AG10803 (cell line): ENCODE measurements at regions not wholly inside any gene's neighbourhood (a gene's known extent, or its start where the extent isn't known, plus 50 kb on each side); places are given as distances from the start of the nearest gene placed in this dataset.

ENCODE experiments used
- DNase-seq: peaks from one replicate; pipeline ENCODE4 v3.0.0; 2010; ENCODE audit warnings: low read depth
- H3K4me3 ChIP-seq: 2 replicates; pipeline ENCODE4 v1.5.1; 2011; ENCODE audit warnings: mild to moderate bottlenecking, low read length, control low read depth
- TF ChIP-seq, protein P1 (sequence below): conservative IDR thresholded peaks from 2 replicates; pipeline ENCODE4 v1.5.1; 2011; ENCODE audit warnings: mild to moderate bottlenecking, low read length, control low read depth, inconsistent platforms

DNA sequence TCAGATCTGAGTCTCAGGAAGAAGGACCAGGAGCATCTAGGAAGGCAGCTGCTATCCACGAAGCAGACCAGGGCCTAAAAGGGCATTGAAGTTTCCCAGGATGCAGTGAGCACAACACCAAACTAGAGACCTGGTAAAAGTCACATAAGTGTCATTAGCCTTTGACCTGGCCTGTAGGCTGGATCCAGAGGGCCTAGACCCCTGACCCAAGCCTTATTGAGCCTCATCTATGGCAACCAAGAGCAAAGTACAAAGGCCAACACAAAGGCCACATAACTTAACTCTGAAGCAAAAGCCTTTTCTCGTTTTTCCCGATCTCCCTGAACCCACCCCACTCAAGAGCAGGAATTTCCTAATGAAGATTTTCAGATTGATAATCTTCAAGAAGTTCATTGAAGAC lies 127.3 kb upstream of the SRD5A2 start:
- H3K4me3 ChIP-seq = no peak overlapping the region
- TF ChIP-seq, protein P1, sequence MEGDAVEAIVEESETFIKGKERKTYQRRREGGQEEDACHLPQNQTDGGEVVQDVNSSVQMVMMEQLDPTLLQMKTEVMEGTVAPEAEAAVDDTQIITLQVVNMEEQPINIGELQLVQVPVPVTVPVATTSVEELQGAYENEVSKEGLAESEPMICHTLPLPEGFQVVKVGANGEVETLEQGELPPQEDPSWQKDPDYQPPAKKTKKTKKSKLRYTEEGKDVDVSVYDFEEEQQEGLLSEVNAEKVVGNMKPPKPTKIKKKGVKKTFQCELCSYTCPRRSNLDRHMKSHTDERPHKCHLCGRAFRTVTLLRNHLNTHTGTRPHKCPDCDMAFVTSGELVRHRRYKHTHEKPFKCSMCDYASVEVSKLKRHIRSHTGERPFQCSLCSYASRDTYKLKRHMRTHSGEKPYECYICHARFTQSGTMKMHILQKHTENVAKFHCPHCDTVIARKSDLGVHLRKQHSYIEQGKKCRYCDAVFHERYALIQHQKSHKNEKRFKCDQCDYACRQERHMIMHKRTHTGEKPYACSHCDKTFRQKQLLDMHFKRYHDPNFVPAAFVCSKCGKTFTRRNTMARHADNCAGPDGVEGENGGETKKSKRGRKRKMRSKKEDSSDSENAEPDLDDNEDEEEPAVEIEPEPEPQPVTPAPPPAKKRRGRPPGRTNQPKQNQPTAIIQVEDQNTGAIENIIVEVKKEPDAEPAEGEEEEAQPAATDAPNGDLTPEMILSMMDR = no peak
- DNase-seq = no peak

DNA sequence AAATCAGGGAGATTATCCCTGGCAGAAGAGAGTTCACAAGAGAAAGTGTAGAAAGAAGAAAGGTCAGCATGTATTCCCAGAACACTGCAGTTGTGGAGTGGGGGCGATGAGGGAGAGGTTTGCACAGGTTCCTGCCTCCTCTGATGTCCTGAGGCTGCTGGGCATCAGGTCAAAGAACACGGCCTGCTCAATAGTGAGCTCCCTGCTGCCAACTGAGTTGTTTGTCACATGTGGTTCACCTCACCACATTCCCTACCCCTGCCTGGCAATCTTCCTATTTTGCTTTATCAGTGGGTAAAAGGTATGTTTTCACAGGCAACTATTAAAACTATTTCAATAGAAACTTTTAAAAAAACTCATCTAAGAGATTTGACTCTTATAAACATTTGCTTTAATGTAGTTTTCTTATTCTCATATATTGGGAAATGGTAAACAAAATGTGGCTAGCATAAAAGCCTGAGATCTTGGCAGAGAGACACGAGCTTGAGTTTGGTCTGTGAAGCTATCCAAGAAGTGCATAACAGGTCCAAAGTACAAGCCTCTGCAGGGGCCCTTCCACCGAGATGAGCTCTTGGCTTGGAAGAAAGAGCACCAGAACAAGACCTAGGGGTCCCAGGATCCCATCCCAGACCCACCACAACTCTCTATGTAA lies 123.9 kb upstream of the SRD5A2 start:
- TF ChIP-seq, protein P1 = no peak

DNA sequence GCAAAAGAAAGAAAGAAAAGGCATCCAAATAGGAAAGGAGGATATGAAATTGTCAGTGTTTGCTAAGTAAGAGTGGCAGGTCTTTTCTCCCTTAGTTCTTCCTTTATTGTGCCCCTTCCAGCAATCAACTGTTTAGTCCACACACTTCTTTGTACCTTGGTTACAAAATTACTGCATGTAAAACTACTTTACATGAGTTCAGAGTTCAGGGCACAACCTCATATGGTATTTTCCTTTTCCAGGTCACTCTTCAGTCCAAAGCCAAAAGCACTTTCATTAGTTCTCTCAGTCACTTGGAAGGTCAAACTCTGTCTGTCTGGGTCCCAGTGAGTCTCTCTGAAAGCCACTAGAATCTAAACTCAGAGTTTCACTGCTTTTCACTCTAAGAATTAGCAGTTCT lies 122.5 kb upstream of the SRD5A2 start:
- DNase-seq = no peak
- TF ChIP-seq, protein P1 = no peak
- H3K4me3 ChIP-seq = no peak overlapping the region

More for the DNA sequence above, 123.9 kb upstream of the SRD5A2 start:
- no peak for DNase-seq
- no peak overlapping the region for H3K4me3 ChIP-seq

DNA sequence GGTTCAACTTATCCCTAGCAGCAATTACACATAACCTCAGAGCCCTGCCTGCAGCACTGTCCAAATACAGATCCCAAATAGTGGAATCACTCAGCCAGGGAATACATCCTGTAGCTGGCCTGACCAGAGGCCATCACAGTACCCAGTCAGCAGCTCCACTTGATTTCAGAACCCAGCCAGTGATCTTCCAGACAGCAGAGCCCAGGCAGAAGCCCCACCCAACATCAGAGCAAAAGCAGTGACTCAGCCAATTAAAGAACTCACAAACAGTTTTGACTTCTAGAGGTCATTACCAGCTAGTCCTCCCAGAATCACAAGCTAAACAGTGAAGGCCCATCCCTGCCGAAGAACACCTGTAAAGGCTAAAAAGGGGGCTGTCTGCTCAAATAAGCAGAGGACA lies 118.0 kb upstream of the SRD5A2 start:
- no peak for DNase-seq
- no peak overlapping the region for H3K4me3 ChIP-seq
- TF ChIP-seq, protein P1 = no peak

DNA sequence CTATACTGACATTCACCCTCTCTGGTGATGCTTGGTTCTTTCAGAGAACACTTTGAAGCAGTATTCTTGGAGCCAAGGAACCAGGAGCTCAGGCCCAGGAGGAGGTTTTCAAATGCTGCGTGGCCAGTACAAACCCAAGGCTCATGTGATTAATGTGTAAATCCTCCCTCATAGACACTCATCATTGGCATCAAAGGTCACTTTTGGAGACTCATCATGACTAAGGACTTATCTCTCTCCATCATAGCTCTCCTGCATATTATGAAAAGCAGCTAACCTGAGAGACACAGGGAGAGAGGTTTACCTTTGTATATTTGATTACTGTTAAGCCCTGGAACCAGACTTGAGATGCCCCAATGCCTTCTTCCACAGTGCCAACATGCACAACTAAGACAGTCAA lies 115.3 kb upstream of the SRD5A2 start:
- H3K4me3 ChIP-seq = no peak overlapping the region
- TF ChIP-seq, protein P1 = no peak
- no peak for DNase-seq

DNA sequence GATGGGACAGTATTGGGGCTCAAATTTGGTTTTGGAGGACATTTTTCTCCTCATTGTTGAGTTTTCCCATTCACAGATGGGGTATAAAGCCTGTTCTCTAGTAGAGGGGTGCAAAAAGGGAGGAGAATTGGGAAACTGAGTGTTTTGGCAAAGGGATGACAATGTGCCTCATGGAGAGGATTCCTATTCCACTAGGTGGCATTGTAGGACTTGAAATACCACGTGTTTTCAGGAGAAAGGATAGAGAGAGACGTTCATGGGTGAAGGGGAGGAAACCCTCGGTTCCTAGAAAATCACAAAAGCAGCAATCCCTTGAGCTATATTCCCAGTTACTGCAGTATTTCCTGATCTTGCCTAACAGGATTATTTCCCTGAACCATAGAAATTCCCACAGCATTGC lies 113.7 kb upstream of the SRD5A2 start:
- no peak overlapping the region for H3K4me3 ChIP-seq
- DNase-seq = no peak
- TF ChIP-seq, protein P1 = no peak

DNA sequence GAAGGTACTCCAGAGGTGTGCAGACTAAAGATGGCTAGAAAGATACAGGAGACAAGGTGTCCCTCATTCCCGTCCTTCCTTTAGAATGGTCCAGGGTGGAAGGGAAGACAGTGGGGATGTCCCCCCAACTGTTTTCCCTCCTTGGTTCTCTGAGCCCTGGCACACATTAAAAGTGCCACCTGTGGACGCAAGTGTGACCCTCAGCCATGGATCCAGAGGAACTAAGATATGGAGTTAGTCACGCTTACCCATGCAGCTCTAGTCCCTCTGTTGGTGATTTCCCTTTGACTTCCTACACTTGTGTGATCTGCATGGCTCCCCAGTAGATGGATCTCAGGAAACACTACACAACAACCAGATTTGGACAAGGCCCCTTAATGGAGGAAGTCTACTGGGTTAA lies 113.1 kb upstream of the SRD5A2 start:
- TF ChIP-seq, protein P1 = no peak
- no peak overlapping the region for H3K4me3 ChIP-seq
- no peak for DNase-seq
